Cardiac fibroblast (primary cell): ENCODE measurements at regions not wholly inside any gene's neighbourhood (a gene's known extent, or its start where the extent isn't known, plus 50 kb on each side); places are given as distances from the start of the nearest gene placed in this dataset.
A peak's percentile ranks its signal among the peaks of the same experiment; 100 is the strongest.

Experiments
- DNase-seq, 2 donors: peaks; one replicate each; pipeline versions ENCODE4 v3.0.0 to v3.0.0-alpha.2; 2010; ENCODE audit warnings: low read depth in 2 of 2
- H3K4me3 ChIP-seq, 2 donors: replicated peaks in 1 of 2; 1 replicate in 1 of 2; 2 replicates in 1 of 2; pipeline ENCODE4 v1.5.1; 2011; ENCODE audit warnings: low read depth in 2 of 2, low read length in 2 of 2, mild to moderate bottlenecking in 2 of 2, moderate library complexity in 1 of 2
- TF ChIP-seq, protein P1 (sequence below): IDR thresholded peaks from one replicate; pipeline ENCODE4 v1.5.1; 2011; ENCODE audit warnings: low read depth, mild to moderate bottlenecking, low read length, inconsistent platforms

- DNase-seq: no peak
- TF ChIP-seq, protein P1, sequence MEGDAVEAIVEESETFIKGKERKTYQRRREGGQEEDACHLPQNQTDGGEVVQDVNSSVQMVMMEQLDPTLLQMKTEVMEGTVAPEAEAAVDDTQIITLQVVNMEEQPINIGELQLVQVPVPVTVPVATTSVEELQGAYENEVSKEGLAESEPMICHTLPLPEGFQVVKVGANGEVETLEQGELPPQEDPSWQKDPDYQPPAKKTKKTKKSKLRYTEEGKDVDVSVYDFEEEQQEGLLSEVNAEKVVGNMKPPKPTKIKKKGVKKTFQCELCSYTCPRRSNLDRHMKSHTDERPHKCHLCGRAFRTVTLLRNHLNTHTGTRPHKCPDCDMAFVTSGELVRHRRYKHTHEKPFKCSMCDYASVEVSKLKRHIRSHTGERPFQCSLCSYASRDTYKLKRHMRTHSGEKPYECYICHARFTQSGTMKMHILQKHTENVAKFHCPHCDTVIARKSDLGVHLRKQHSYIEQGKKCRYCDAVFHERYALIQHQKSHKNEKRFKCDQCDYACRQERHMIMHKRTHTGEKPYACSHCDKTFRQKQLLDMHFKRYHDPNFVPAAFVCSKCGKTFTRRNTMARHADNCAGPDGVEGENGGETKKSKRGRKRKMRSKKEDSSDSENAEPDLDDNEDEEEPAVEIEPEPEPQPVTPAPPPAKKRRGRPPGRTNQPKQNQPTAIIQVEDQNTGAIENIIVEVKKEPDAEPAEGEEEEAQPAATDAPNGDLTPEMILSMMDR: no peak
- no peak overlapping the region for H3K4me3 ChIP-seq
Observed at GRCh38 chr2:145650226-145650625, 1130.3 kb upstream of the ZEB2 start.

DNA sequence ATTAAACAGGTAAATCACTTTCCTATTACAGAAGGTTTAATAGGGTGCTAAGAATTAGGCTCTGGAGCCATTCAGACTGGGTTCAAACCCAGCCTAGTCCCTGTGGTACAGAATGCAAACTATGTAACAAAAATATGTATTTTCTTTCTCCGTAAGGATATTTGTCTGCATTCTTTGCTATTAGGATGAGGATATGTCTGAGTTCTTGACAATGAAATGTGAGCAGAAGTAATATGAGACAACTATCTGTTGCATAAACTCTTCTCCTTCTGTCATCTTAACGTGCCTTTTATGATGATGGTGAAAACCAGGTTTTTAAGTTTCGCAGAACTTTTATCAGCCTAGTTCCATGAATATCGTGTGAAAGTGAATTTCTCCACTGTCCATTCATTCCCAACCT lies 1129.1 kb upstream of the ZEB2 start:
- no peak for DNase-seq
- TF ChIP-seq, protein P1: no peak
- H3K4me3 ChIP-seq: no peak overlapping the region

DNA sequence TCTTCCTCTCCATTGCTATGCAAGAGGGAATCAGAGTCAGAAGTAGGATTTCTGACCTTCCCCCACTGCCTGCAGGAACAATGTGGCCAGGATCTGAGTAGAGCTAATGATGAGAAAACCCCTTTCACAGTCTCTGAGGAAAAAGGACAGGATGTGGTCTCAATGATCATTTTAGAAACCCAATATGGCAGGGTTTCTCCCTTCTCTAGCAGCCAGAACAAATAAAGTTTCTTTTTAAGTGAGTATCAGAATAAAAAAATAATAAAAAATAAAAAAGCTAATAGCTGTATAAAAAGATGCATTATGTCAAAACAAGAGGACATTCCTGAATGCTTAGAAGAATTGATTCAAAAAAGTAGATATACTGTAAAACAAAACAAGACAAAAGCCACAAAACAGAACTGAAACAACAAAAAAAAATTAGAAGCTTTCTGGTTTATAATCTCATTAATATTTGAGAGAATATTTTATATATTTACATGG lies 1124.9 kb upstream of the ZEB2 start:
- TF ChIP-seq, protein P1: no peak
- peak in 1 of 2 donors; percentile 39 for DNase-seq
- no peak overlapping the region for H3K4me3 ChIP-seq

DNA sequence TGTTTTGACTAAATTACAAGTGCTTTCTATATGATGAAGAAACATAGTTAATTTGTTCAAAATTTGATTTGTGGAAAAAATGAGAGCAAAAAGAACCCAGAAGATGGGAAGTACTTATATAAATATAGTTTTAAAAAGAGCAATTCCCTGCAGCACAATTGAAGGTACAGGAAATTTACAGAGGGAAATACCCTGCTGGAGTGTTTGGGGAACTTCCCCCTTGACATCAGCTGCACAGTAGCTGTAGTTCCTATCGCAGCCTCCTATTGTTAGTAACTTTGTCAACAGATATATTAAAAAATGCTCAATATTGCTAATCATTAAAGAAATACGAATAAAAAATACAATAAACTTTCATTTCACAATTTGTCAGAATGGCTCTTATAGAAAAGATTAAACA lies 1118.8 kb upstream of the ZEB2 start:
- TF ChIP-seq, protein P1: peak; percentile 27
- no peak for DNase-seq
- no peak overlapping the region for H3K4me3 ChIP-seq

GRCh38 chr2:145635706-145636427 lies 1115.9 kb upstream of the ZEB2 start:
- no peak for DNase-seq
- TF ChIP-seq, protein P1: no peak
- no peak overlapping the region for H3K4me3 ChIP-seq

DNA sequence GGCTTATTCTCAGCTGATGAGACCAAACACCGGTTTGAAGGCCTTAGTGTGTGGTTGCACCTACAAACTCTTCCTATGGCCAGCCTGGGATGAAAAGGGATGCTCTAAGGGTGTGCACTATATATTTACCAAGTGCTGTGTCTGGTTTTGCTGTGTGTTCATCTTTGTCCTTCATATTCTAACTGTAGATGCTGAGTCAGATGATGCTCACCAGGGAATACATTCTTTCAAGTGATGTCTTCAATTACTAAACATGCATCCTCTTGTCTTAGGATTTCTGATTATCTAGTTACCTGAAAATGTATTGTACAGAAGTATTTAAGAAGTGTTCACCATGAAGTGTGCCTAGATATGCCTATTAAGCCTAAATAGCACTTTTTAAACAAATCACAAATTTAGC lies 1111.6 kb upstream of the ZEB2 start:
- no peak overlapping the region for H3K4me3 ChIP-seq
- peak in 1 of 2 donors; percentile 60 for DNase-seq
- TF ChIP-seq, protein P1: no peak
